ENCODE measurements at regions not wholly inside any gene's neighbourhood (a gene's known extent, or its start where the extent isn't known, plus 50 kb on each side); places are given as distances from the start of the nearest gene placed in this dataset.

- Mint-ChIP-seq H3K4me1 (peaks cover 9% of the 10 kb centered on the region), H3K9me3 (peaks cover 15% of the 10 kb centered on the region), H3K36me3 (no peaks in the 10 kb centered on the region), H3K27ac (no peak overlapping the region), H3K4me3 (no peak overlapping the region), H3K27me3 (ENCODE audit: low read depth) (no peaks in the 10 kb centered on the region)
- no peak for DNase-seq (ENCODE audit: low spot score in 2 of 2, unreplicated experiment in 2 of 2)
- no peak for TF ChIP-seq CTCF (IDR thresholded peaks at IDR 0.05; ENCODE audit: unreplicated experiment)
These were observed 339.5 kb upstream of the NRP1 start for GRCh38 chr10:33673839-33674415.

GRCh38 chr10:33669904-33670303 lies 335.4 kb upstream of the NRP1 start:
- Mint-ChIP-seq H3K9me3 (peaks cover 3% of the 10 kb centered on the region), H3K4me3 (no peak overlapping the region), H3K4me1 (peaks cover 5% of the 10 kb centered on the region), H3K27ac (no peak overlapping the region), H3K36me3 (no peaks in the 10 kb centered on the region), H3K27me3 (ENCODE audit: low read depth) (no peaks in the 10 kb centered on the region)
- TF ChIP-seq CTCF (IDR thresholded peaks at IDR 0.05; ENCODE audit: unreplicated experiment): no peak
- no peak for DNase-seq (ENCODE audit: low spot score in 2 of 2, unreplicated experiment in 2 of 2)

GRCh38 chr10:33666686-33667480 lies 332.4 kb upstream of the NRP1 start:
- Mint-ChIP-seq H3K9me3 (peaks cover 12% of the 10 kb centered on the region), H3K27ac (peak overlapping the region; percentile 21), H3K36me3 (no peaks in the 10 kb centered on the region), H3K4me3 (no peak overlapping the region), H3K27me3 (ENCODE audit: low read depth) (no peaks in the 10 kb centered on the region), H3K4me1 (peaks cover 3% of the 10 kb centered on the region)
- no peak for DNase-seq (ENCODE audit: low spot score in 2 of 2, unreplicated experiment in 2 of 2)
- no peak for TF ChIP-seq CTCF (IDR thresholded peaks at IDR 0.05; ENCODE audit: unreplicated experiment)

GRCh38 chr10:33665501-33665900 lies 331.0 kb upstream of the NRP1 start:
- no peak for DNase-seq (ENCODE audit: low spot score in 2 of 2, unreplicated experiment in 2 of 2)
- no peak for TF ChIP-seq CTCF (IDR thresholded peaks at IDR 0.05; ENCODE audit: unreplicated experiment)
- Mint-ChIP-seq H3K27me3 (ENCODE audit: low read depth) (no peaks in the 10 kb centered on the region), H3K9me3 (peaks cover 12% of the 10 kb centered on the region), H3K4me3 (no peak overlapping the region), H3K36me3 (no peaks in the 10 kb centered on the region), H3K4me1 (peaks cover 4% of the 10 kb centered on the region), H3K27ac (no peak overlapping the region)

GRCh38 chr10:33664070-33664469 lies 329.6 kb upstream of the NRP1 start:
- no peak overlapping the region for H3K4me3 Mint-ChIP-seq
- peaks cover 12% of the 10 kb centered on the region for H3K4me1 Mint-ChIP-seq
- no peak for DNase-seq (ENCODE audit: low spot score in 2 of 2, unreplicated experiment in 2 of 2)
- H3K36me3 Mint-ChIP-seq: no peaks in the 10 kb centered on the region
- no peak for TF ChIP-seq CTCF (IDR thresholded peaks at IDR 0.05; ENCODE audit: unreplicated experiment)
- peaks cover 12% of the 10 kb centered on the region for H3K9me3 Mint-ChIP-seq
- H3K27me3 Mint-ChIP-seq (ENCODE audit: low read depth): no peaks in the 10 kb centered on the region
- no peak overlapping the region for H3K27ac Mint-ChIP-seq

Data from mesothelial cell of epicardium (in vitro differentiated cells).